HG02588 (cell line): ENCODE measurements at regions not wholly inside any gene's neighbourhood (a gene's known extent, or its start where the extent isn't known, plus 50 kb on each side); places are given as distances from the start of the nearest gene placed in this dataset.
"Not testable (repeated sequence)": the region's sequence is repeated elsewhere in the genome, so short reads cannot be mapped to it uniquely, and the experiment has no call there.

Source experiments
- ATAC-seq: cut with Tn5 transposase; IDR thresholded peaks from one replicate; pipeline ENCODE4 v1.9.1; 2021; ENCODE audit warnings: mild to moderate bottlenecking, moderate library complexity; ENCODE audit not compliant: unreplicated experiment

DNA sequence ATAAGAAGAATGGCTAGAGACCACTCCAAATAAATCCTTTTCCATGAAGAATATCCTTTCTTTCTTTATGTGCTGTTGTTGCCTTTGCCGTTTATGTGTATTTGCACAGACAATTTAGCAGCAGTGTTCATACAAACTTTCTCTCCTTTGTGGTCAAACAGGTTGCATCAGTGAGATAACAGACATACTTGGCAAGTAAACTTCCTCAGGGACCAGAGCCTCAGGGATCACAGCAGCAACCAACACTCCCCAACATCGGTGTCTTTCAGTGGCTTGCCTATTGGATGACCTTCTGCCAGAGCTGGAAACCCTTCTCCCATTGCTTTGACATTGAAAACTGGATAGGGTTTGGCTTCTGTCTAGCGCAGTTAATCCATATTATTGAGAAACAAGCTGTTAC, 252.2 kb downstream of the BTG1 start:
- ATAC-seq = no peak

DNA sequence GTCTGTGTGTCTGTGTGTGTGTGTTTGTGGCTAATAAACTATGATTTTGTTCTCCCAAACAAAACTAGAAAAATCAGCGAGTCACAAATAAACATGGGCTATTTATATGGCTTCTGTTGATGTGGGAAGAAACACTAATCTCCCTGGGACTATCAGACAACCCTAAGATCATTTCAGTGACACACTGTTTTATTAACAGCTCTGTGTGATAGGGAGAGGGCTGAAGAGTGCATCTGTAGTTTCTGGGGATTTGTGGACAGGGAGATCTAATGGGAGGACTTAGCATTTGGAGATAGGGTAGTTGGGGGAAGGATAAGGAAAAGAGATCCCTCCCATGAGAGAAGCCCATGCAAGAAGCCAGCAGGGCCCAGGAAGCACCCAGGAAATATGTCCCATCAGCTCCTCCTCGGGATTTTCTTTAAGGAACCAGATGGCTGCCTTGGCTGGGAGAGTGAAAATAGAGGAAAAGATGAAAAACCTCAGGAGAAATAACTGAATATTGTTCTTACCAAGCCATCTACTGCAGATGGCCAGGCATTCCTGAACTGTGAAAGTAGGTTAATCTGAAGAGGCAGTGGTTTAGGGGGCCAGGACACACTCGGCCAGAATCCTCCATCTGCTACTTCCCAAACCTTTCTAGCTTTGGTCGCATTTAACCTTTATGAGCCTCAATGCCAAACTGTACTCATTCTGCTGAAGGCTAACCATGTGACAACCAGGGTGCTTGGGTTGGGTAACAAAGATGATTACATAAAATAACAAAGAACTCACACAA, 253.4 kb downstream of the BTG1 start:
- no peak for ATAC-seq

DNA sequence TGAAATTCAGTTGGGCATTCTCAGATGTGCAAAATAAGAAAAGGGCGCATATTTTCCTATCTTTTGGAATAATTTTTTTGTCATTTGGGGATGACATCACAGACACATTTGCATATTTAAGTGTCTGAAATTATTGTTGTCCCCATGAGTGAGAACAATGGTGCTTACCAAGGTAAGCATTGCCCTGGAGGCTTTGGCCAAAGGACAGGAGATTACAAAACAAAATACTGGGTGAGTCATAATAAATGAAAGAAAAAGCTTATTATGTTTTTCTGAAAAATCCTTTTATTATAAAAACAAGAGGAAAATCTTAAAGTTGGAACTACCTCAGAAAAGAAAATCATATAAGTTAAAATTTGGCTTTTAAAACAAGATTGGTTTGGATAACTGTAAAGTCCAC, 254.9 kb downstream of the BTG1 start:
- ATAC-seq = no peak

DNA sequence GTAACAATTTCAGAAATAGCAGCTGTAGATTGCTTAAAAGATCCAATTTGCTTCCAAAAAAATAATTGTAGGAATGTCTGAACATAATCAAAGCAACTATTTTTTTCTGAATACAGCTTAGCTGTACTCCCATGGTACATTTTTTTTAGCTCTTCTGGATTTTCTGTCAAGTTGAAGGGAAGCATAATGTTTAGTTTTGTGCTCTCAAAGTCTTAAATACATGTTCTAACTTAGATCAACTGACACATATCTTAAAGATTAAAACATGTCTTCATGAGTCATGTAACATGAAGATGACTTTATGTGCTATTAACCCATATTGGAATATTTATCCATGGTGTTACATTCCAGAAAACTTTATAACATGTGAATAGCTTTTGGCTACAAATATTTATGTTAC, 255.7 kb downstream of the BTG1 start:
- ATAC-seq = no peak

DNA sequence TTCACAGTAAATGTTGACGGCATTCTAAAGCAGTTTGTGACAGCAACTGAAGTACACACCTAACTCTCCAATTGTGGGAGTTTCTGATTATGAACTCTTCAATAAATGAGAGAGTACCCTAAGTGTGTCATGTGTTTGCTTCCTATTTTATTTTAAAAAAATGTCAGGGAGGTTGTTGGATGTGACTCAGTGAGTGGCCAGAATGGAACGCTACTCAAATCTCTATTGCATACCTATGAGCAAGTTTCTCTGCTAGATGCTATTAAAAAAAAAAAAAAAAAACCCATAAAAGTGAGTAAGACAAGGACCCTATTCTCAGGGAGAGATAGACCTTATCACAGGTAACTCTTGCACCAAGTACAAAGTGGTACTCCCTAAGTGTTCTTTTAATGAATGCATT, 256.6 kb downstream of the BTG1 start:
- no peak for ATAC-seq

DNA sequence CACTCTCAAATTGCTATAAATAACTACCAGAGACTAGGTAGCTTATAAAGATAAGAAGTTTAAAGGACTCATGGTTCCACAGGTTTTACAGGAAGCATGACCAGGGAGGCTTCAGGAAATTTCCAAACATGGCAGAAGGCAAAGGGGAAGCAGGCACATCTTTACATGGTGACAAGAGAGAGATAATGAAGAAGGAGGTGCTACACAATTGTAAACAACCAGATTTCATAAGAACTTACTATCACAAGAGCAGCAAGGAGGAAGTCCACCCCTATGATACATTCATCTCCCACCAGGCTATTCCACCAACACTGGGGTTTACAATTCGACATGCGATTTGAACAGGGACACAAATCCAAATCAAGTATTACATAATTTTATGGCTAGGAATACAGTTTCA, 257.7 kb downstream of the BTG1 start:
- ATAC-seq = no peak

DNA sequence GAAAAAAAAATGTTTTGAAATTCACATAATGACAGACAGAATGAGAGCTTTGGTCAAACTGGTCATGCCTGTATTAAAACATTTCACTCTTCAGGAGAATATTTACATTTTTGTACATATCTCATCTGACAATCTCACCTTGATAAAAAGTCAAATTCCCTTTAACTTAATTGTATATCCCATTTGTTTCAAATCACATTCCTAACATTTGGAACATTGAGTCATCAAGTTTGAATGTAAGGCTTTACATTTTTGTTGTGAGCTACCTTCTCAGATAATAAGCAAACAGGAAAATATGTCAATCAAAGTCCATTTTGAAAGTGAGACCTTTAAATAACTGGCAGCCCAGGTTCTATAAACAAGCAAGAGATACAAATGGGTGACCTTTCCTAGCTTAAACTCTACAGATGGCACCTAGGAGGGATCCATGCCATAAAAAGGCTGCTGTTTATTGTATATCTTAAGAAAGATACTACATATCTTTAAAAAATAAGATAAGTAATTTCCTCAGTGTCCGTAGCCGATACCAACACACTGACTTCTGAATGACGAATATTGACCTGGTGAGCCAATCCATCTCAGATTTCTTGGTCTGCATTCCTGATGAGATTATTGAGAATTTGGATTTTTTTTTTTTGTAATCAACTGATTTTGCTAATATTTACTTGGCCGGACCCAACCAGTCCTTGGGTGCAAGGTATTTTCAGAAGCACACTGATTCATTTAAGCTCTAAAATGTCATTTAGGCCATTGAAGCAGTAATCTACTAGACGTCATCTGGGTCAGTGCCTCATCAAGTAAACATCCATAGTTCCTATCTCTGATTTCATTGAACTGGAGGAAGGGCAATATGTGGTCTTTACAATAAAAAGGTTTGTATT, 259.6 kb downstream of the BTG1 start:
- no peak for ATAC-seq

DNA sequence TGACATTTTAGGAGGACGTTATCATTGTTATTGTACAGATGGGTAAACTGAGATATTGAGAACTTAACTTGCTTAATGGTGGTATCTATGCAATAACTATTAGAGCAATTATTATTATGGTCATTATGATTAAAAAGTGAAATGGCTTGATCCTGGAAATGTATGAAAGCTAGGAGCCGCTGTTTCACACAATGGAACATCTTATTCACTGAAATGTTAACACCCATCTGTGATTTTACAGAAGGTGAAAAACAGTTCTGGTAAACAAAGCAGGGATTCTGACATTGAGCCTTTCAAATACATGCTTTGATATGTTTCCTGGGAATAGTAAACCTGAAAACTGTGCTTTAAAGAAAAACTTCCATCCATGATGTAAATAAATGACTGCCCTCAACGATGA, 261.4 kb downstream of the BTG1 start:
- no peak for ATAC-seq

DNA sequence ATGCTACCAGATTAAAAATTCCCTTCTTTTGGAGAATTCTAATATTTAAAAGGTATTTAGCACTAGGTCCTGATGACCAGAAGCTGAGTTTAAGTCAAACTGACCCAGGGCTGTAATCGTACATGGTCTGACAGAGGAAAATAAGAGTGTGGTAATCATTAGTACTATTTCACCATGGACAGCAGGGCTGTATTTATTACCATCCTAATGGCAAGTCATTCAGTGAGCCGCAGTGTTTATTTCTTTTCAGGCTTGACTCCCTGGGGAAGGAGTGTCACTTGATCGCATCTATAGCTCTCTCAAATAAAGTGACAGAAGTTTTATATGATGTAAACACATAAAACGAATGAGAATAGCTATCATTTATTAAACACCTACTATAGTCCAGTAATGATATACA, 261.8 kb downstream of the BTG1 start:
- ATAC-seq = no peak

DNA sequence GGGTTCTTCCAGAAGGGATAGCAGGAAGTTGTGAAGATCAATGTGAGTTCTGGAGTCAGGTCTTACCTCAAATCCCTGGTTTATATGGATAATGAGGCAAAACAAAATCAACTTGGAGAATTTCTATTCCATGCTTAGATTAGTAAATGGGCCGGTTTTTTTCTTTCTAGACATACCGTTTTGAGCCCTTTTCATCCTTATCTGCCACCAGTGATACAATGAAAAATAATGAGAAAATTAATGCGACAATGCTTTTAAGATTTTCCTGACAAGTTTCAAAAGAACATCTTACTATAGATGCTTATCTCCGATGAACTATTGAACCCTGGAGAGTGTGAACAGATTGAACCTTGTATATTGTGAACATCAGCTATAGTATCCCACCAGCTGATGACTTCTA, 262.7 kb downstream of the BTG1 start:
- ATAC-seq = no peak

DNA sequence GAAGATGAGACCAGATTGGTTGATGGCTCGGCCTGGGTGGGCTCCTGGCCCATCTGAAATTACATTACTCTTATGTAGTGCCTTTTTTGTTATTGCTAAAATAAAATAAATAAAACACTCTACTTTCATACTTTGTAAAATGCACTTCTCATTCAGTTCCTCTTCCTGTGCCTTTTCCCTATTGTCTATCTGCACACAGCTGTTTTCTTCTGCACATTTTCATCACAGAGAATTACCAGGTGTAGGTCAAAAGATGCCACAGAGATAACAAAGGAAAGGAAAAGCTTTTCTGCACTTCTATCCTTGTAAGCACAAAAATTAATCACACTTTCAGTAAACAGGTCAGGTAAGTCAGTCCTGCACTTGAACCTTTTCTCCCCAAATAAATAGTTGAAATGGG, 265.1 kb downstream of the BTG1 start:
- no peak for ATAC-seq

DNA sequence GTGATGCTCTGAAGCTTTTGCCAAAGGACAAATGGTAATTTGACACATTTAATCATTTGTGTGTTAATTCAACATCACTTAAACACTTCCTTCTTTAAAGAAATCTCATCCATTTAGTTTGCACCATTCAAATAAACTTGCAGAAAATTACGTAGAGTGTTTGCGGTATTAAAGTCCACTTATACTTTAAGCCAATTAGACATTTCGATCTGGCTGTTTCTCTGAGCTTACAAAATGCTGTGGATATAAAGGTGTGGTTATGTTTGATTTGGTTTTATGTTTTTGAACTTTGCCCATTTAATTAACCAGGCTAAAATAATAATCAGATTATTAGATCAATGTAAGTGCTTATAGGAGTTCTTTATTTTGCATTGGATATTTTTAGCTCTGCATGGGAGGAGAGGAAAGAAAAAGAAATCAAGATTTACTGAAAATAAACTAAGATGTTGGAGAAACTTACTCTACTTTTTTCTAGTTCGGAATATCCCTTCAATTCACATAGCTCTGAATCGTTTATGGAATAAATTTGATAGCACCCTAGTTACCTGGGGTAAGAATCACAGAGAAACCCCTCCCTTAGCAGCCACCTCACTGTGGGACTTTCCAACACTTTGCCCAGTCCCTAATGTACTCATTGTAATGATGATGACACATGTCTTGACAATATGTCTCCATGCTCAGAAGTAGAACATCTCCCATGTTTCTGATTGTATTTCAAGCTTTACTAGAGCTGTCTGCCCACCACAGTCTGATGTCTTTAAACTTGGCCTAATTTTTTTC, 268.0 kb downstream of the BTG1 start:
- no peak for ATAC-seq

DNA sequence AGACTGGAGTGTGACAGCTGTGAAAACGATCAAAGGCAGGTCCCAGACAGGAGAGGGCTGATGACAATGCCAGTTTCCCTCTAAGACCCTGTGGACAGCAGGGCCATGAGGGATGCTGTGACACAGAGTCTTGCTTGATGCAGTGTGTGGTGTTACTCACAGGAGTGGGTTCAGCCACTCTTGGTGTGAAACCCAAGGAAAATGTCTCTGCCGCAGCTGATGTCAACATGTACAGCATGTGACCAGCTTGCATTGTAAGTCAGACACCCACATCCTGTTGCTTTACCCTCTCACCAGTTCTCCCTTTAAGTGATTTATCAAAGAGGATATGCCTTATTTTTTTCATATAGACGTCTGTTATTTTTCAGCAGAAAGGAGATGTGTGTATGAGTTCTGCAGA, 268.6 kb downstream of the BTG1 start:
- peak; percentile 88 for ATAC-seq

DNA sequence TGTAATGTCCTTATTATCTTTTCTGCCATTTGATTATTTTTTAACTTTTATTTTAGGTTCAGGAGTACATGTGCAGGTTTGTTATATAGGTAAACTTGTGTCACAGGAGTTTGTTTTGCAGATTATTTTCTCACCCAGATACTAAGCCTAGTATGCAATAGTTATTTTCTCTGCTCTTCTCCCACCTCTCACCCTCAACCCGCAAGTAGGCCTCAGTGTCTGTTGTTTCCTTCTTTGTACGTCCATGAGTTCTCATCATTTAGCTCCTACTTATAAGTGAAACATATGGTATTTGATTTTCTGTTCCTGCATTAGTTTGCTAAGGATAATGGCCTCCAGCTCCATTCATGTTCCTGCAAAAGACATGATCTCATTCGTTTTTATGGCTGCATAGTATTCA, 270.0 kb downstream of the BTG1 start:
- ATAC-seq = not testable (repeated sequence)

DNA sequence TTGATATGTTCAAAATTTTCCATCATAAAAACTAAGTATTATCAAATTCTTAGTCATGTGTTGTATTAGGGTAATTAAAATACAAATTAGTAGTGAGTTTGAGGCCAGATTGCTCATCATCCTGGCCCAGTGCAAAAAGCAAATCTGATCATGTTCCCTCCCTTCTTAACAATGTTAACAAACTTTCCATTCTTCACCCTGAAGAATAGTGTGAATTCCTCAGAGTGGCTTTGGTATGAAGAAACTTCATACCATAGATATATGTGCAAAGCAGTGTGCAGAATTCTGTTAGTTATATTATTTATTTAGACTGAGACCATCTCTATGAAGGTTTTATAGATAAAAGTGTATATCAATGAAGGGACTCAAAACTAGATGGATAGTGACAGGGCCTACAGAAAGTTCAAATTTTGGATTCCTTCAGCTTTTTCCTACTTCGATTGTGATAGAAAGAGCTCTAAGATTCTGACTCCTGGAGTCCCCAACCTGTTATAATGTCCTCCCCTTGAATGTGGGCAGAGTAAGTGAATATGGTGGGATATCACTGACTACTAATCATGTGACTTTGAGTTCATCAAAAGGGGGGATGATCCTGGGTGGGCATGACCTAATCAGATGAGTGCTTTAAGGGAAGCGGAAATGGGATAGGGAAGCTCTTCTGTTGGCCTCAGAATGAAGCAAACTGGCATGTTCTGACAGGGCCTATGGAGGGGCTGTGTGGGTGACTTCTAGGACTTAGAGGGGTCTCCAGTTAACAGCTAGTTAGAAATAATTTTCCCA, 271.4 kb downstream of the BTG1 start:
- ATAC-seq = no peak

DNA sequence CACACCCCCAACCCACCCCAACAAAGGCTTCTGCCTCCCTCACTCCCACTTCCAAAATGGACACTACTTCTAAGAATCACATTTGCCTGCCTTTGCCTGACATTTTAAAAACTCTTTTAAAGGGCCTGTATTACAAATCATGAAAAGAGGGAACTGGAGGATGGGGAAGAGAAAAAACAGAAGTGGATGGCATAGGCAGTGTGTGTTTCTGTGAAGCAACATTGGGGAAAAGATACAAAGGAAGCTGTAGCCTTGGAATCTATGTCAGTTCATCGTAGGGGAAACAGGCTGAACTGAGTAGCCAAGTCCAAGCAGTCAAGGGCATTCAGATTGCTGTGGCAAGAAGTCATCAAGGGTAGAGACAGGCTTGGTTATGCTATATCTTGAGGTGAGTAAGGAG, 273.9 kb downstream of the BTG1 start:
- ATAC-seq = no peak

DNA sequence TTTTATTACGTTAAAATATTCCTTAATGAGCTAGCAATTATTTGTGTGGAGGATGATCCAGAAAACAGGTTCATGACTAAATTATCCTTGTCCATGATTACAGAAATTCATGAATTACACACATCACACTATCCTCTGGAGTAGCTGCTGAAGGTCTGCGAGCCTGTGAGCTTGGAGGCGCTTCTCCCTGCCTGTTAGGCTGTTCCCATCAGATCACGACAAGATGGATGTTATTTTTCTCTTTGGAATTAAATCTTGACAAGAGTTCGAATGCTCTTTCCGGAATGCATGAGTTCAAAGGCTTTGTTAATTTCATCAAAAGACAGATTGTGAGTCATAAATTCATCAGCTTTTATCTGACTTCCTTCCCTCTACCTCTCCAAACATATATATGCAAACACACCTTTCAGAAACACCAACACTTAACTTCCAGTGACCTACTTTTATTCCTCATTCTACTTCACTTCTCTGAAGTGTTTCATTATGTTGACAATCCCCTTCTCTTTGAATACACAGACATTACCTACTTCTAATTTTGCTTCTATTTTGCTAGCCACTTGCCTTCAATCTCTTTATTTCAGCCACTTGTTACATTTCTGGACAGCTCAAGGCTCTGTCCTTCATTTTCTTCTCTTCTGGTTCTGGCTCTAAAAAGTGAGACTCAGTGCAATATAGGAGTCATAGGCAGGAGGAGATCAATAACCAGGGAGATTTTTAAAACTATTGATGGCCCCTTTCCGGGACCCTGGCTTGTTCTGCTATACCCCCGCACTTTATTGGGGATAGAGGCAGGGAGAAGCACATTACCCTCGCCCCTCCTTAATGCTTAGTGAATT, 274.6 kb downstream of the BTG1 start:
- no peak for ATAC-seq

DNA sequence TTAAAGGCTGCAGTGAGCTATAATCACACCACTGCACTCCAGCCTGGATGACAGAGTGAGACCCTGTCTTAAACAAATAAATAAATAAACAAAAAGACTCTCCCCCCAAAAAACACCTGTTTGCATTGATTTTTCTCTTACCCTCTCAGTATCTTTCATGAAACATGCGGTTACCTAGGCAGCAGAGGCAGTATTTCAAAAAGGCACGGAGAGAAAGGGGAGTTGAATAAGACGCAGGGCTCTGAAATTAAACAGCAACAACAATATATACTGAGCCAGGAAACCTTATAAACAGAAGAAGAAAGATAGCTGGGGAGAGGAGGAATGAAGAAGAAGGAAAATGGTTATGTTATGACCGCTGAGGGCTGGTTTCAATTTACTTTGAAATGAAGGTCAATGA, 277.6 kb downstream of the BTG1 start:
- no peak for ATAC-seq

DNA sequence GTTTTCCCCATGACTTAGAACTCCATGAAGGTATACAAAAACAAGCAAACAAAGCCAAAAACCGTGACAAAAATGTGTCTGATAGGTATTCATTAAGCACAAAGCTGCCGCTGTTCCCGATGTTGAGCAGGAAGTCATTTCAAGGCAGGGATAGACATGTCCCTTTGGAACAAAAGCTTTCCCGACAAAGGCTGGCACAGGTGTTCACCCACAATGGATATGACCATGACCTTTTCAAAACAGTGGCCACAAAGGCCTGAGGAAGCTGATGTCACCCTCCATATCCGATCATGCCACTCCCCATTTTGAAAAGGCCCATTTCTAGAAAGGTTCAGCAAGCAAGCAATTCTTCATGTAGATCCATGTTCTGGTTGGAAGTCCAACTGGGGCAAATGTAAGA, 279.1 kb downstream of the BTG1 start:
- no peak for ATAC-seq

DNA sequence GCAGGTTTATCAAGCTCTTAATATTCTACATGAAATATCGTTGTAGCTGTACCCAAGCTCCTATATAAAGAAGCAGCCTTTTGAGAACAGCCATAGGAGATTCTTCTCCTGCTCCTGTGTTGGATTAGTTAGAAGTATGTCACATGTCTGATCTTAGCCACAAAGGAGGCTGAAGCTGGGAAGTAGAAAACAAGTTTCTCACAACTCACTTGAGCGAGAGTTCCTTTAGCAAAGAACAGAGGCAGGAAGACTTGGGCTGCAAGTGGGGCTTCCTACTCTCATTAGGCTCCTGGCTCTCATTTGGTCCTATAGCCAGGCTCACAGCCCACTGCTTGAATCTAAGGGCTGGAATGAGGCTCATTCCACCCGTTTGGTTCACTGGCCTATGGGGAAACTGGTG, 281.9 kb downstream of the BTG1 start:
- ATAC-seq = no peak
